Dermis blood vessel endothelial cell (primary cell): ENCODE measurements at regions not wholly inside any gene's neighbourhood (a gene's known extent, or its start where the extent isn't known, plus 50 kb on each side); places are given as distances from the start of the nearest gene placed in this dataset.

Experiments used
- DNase-seq: peaks from one replicate; pipeline ENCODE4 v3.0.0; 2010

DNA sequence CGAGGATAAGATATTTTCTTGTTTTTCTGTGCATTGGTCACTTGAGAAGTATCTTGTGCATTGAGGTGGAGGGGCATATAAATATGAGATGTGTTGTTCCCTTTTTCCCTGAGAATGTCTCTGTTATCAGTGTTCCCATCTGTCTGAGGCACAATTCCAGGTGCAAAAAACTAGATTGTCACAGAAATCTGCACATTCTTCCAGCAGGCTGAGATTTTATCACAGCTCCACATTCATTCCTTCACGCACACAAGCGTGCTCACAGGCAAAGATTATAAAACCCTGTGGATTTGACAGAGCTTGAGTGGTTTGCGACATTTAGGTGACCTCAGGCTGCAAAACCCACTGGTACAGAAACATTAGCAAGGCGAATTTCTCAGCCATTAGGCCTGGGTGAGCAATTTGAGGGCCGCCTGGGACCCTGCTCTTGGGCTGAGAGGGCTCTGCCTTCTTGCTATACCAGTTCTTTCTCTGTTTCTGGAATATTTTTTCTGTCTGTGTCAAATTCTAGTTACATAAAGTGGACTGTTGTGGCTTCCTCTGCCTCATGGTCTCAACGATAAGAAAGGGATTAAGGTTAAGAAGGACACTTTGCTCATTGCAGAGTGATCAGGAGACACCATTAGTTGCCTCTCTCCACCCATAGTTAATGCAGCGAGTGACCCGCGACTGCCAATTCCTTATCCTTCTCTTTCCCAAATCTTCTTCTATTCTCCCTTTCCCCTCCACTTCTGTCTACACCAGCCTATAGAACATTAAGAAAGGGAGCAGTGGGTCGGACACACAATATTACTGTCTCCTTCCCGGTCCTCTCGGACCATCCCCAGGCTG is 86.7 kb upstream of the C1QTNF7 start:
- no peak for DNase-seq

DNA sequence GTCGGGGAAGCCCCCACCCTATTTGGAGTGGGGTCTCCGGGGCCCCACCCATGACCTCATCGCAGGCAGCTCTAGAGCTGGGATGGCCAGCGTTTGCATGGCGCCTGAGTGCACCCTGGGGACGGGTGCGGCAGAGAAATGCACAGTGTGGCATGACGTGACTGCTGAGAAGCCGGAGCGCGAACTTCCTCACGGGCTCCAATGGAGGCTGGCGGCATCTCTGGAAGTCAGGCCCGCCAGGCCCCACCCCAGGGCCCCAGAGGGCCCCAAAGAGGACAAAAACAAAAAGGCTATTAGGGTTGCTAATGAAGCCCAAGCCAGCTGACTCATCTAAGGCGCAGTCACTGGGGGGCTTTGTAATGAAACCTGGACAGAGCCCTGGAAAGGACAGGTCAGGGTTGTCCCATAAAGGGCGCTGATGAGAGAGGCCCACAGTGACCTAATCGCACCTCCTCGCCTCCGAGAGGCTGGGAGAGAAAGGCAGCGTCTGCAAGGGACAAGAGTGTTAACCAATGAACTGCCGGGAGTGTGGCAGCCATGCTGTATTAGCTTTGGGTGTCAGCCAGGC is 86.0 kb upstream of the C1QTNF7 start:
- DNase-seq, result no peak

DNA sequence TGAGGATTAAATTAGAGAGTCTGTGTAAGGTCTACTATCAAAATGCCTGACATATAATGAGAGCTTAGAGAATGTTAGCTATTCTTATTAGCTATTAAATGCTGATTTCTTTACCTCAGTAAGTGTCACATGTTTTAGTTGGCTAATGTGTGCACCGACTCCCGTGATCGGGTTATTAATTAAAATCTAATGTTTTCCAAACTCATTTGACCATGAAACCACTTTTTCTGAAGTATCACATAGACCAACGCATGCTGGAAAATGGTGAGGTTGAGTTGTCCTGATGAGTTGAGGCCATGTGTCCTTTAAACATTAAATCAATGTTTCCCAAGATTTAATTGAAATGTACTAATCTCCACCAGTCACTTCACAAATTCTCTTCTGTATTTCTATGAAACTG is 84.8 kb upstream of the C1QTNF7 start:
- no peak for DNase-seq

GRCh38 chr4:15343581-15343980 is 84.3 kb upstream of the C1QTNF7 start:
- no peak for DNase-seq

GRCh38 chr4:15344041-15344440 is 83.8 kb upstream of the C1QTNF7 start:
- DNase-seq, result no peak

DNA sequence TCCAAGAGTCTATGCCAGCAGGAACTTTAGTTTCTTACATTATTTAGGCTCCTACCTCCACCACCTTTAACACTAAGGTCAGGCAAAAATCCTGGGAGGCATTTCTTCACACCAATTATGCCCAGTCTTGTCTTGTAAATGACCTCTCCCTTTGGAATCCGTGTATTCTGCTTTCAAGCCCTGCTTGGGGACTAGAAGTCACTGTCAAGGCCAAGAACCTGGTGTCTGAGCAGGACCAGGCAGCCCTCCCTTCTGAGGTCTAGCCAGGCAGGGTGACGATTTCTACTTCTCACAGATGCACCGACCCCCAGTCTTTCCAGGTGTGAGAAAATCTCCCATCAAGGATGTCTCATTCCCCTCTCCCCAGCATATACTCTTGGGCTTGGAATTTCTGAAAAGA is 82.7 kb upstream of the C1QTNF7 start:
- no peak for DNase-seq

- DNase-seq, result no peak
Measured at GRCh38 chr4:15348236-15348635, 79.6 kb upstream of the C1QTNF7 start.

- no peak for DNase-seq
Measured at GRCh38 chr4:15348695-15349094, 79.1 kb upstream of the C1QTNF7 start.

DNA sequence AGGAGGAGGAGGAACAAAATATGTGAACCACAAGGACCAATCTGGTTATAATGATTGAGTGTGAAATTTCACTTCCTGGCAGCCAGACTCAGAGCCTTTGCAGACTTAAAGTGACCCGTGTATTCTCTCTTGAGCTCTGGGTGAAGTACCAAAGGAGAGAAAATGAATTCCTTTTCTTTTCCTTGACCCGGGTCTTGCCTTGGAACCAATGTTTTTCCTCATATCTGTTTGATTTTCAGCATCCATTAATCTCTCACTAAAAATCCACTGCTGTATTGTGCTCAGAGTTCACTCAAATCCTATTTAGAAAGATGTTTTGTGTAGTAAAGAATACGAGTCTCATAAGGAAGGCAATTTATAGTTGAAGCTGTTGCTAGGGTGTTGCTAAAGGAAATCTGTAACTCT is 78.3 kb upstream of the C1QTNF7 start:
- no peak for DNase-seq

- no peak for DNase-seq
Measured at GRCh38 chr4:15349965-15350364, 77.9 kb upstream of the C1QTNF7 start.

GRCh38 chr4:15352524-15352923 is 75.3 kb upstream of the C1QTNF7 start:
- no peak for DNase-seq

- DNase-seq, result no peak
Measured at GRCh38 chr4:15353207-15353606, 74.6 kb upstream of the C1QTNF7 start.

GRCh38 chr4:15354371-15355297 is 73.2 kb upstream of the C1QTNF7 start:
- DNase-seq, result no peak

DNA sequence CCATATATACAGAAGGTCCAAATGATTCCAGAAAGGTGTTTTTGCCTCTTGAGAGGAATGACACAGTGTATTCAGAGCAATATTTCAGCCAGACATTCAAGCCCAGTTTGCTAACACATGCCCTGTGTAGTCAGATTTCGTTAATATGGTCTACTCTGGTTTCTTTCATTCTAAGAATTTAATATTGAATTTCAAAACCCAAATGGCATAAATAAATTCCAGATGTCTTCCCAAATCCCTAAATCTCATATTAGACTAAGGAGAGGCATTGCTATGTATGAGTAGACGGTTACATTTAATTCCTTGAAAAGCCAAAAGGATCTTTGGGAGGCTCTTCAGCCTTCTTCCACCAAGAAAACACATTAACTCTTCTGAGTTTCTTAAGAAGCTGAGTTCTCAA is 66.3 kb upstream of the C1QTNF7 start:
- DNase-seq, result no peak

DNA sequence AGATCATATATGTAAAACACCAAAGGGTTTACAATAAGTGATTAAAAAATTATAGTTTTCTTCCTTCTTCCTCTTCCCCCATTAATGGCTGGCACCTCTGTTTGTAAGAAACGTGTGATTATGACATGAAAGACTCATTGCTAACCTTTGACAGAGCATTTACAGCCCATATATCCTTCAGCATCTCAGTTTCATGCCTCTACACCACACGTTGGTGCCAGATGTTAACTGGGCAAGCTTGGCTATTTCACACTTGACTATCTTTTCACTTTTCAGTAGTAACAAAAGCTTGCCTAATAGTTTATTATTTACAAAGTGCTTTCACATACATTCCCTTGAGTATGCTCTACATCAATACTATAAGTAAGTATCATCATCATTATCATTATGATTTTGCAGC is 65.3 kb upstream of the C1QTNF7 start:
- no peak for DNase-seq

- no peak for DNase-seq
Measured at GRCh38 chr4:15364183-15364582, 63.6 kb upstream of the C1QTNF7 start.

DNA sequence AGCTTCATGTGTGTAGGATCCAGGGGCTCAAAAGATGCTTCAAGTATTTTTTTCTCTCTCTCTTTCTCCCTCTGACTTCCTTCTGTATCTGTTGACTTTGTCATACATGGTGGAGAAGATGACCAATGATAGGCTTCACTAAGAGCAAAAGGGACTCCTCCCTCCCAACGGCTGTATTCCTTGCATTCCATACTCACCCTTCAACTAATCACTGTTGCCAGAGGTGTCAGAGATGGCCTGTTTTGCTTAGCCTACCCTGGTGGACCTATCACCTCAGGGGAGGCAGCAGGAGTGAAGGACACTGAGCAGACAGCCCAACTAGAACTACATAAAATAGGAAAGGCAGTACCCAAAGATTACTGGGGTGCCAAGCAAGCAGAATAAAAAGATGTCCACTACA is 62.2 kb upstream of the C1QTNF7 start:
- DNase-seq, result no peak

DNA sequence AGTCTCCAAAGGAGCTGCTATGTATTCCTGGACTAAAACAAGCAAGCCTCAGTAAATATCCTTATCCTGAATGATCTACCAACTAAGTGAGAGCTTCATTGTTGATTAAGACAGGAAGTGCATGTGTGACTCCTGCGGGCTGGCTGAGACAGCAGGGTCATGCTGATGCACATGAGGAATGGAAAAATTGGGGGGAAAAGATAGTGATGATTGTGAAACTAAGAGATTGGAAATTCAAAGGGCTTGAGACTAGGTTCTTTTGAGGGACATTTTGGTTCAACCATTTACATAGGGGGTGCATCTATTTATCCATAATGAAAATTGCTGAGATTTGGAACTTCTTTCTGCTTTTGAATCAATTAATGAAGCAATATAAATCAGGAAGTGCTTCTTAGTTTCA is 61.1 kb upstream of the C1QTNF7 start:
- no peak for DNase-seq

DNA sequence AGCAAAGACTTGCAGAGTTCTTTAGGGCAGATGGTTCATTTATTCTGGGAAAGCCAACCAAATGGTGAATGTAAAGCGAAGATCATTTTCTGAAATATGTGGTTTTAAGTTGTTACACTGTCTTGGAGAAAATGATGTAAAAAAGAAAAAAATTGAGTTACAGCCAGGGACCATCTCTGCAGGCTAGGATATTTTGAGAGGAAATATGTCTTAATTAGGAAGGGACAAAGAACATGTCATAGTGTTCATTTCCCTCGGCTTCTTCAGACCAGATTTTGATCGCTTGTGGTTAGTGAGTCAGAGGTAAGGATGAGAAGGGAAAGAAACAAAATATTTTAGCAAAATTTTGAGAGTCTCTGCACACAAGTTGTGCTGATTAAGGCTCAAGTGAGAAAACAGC is 59.0 kb upstream of the C1QTNF7 start:
- no peak for DNase-seq

DNA sequence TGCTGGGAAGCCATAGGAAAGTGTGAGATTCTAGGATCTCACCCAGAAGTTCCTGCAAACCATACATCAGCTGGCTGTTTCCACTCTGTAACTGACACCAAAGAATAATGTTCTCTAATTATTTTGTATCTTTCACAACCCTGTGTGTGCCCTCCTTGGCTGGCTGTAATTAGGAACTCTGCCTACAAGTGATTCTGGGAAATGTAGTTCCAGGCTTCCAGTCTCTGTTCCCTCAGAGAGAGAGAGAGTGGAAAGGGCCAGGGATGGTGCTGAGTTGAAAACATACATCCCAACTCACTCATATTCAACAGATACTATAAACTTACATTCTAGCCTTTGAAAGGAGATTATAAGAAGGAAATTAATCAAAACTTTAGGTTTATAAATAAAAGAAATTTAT is 57.5 kb upstream of the C1QTNF7 start:
- DNase-seq, result no peak

DNA sequence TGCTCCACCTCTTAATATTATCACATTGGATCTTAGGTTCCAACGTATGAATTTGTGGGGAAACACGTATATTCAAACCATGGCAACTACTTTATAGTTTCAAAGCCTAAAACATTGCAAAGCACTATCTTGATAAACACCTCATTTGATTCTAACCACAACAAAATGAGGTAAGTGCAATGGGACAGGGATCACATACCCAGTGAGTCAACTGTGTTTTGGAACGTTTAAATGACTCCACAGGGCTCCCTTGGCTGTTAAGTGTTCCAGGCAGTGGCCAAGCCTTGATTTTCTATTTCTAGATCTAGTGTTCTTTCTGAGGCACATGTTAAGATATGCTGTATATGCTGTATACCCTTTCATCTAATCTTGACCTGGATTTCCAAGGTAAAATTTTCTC is 54.5 kb upstream of the C1QTNF7 start:
- DNase-seq, result no peak

GRCh38 chr4:15374656-15375055 is 53.2 kb upstream of the C1QTNF7 start:
- DNase-seq, result no peak

GRCh38 chr4:15375667-15376066 is 52.2 kb upstream of the C1QTNF7 start:
- DNase-seq, result no peak

GRCh38 chr4:15376145-15376544 is 51.7 kb upstream of the C1QTNF7 start:
- no peak for DNase-seq
